ENCODE measurements at regions not wholly inside any gene's neighbourhood (a gene's known extent, or its start where the extent isn't known, plus 50 kb on each side); places are given as distances from the start of the nearest gene placed in this dataset.

DNA sequence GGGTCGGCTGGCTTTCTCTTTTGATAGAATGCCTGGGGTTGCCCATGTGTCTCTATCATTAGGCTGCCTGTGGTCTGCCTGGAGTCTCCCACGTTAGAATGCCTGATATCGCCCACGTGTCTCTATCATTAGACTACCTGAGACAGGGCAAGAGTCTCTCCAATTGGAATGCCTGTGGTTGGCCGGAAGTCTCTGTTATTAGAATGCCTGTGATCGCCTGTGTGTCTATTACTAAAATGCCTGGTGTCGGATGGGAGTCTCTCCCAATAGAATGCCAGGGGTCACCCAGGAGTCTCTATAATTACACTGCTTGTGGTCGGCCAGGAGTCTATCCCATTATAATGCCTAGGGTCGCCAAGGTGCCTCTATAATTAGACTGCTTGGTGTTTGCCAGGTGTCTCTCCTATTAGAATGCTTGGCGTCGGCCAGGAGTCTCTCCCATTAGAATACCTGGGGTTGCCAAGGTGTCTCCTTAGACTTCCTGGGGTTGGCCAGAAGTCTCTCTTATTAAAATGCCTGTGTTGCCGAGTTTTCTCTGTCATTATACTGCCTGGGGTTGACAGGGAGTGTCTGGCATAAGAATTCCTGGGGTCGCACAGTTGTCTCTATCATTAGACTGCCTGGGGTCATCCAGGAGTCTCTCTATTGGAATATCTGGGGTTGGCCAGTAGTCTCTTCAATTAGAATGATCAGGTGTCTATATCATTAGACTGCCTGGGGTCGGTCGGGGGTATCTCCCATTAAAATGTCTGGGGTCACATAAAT is 2272.8 kb downstream of the TP53TG3F start:
- TF ChIP-seq, protein P1, sequence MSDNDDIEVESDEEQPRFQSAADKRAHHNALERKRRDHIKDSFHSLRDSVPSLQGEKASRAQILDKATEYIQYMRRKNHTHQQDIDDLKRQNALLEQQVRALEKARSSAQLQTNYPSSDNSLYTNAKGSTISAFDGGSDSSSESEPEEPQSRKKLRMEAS (CRISPR knock-in tag; IDR thresholded peaks at IDR 0.05), result no peak
- TF ChIP-seq, protein P2, sequence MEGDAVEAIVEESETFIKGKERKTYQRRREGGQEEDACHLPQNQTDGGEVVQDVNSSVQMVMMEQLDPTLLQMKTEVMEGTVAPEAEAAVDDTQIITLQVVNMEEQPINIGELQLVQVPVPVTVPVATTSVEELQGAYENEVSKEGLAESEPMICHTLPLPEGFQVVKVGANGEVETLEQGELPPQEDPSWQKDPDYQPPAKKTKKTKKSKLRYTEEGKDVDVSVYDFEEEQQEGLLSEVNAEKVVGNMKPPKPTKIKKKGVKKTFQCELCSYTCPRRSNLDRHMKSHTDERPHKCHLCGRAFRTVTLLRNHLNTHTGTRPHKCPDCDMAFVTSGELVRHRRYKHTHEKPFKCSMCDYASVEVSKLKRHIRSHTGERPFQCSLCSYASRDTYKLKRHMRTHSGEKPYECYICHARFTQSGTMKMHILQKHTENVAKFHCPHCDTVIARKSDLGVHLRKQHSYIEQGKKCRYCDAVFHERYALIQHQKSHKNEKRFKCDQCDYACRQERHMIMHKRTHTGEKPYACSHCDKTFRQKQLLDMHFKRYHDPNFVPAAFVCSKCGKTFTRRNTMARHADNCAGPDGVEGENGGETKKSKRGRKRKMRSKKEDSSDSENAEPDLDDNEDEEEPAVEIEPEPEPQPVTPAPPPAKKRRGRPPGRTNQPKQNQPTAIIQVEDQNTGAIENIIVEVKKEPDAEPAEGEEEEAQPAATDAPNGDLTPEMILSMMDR (IDR thresholded peaks at IDR 0.05), result no peak
- TF ChIP-seq, protein P3, sequence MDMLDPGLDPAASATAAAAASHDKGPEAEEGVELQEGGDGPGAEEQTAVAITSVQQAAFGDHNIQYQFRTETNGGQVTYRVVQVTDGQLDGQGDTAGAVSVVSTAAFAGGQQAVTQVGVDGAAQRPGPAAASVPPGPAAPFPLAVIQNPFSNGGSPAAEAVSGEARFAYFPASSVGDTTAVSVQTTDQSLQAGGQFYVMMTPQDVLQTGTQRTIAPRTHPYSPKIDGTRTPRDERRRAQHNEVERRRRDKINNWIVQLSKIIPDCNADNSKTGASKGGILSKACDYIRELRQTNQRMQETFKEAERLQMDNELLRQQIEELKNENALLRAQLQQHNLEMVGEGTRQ (CRISPR knock-in tag; IDR thresholded peaks at IDR 0.05), result no peak
- no peak for TF ChIP-seq CREB1 (CRISPR knock-in tag; IDR thresholded peaks at IDR 0.05)
- TF ChIP-seq, protein P4, sequence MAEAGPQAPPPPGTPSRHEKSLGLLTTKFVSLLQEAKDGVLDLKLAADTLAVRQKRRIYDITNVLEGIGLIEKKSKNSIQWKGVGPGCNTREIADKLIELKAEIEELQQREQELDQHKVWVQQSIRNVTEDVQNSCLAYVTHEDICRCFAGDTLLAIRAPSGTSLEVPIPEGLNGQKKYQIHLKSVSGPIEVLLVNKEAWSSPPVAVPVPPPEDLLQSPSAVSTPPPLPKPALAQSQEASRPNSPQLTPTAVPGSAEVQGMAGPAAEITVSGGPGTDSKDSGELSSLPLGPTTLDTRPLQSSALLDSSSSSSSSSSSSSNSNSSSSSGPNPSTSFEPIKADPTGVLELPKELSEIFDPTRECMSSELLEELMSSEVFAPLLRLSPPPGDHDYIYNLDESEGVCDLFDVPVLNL (CRISPR knock-in tag; IDR thresholded peaks at IDR 0.05; ENCODE audit: borderline replicate concordance, low read depth), result no peak
- no peak for TF ChIP-seq ETV6 (CRISPR knock-in tag; IDR thresholded peaks at IDR 0.05)
- TF ChIP-seq CREM (CRISPR knock-in tag; IDR thresholded peaks at IDR 0.05), result no peak
- TF ChIP-seq NR3C1 (CRISPR knock-in tag; conservative IDR thresholded peaks at IDR 0.05; ENCODE audit: low read depth), result no peak
- TF ChIP-seq SP1 (CRISPR knock-in tag; conservative IDR thresholded peaks at IDR 0.05), result no peak

Measured in WTC11 (cell line).